ENCODE measurements at regions not wholly inside any gene's neighbourhood (a gene's known extent, or its start where the extent isn't known, plus 50 kb on each side); places are given as distances from the start of the nearest gene placed in this dataset.

DNA sequence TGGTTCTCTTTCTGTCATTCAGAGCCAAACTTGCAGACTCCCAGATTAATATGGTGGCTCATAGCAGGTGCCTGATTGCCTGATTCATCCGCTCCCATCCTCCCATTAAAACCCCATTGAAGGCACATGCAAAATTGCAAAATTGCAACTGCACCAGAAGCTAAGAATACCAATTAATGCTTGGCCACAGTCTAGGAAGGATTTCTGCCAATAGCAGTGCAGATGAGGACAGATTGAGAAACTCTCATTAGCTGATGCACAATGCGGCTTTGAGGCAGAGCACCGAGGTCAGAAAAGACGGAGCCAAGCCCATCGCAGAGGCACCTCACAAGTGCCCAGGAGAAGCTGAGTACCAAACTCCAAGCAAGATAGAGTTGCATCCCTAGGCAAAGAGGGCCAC, 172.8 kb downstream of the ARL4C start:
- TF ChIP-seq POLR2A (IDR thresholded peaks at IDR 0.05) (no peak), CTCF (IDR thresholded peaks at IDR 0.05) (no peak)

All from thyroid gland (tissue), 4 donors.